H1 (cell line): ENCODE measurements at regions not wholly inside any gene's neighbourhood (a gene's known extent, or its start where the extent isn't known, plus 50 kb on each side); places are given as distances from the start of the nearest gene placed in this dataset.

Experiments used
- SIX5 ChIP-seq: IDR thresholded peaks from 2 replicates; pipeline ENCODE4 v1.6.1; 2011; ENCODE audit warnings: mild to moderate bottlenecking, low read depth, low read length
- TEAD4 ChIP-seq: IDR thresholded peaks from 2 replicates; pipeline ENCODE4 v1.6.1; 2012; ENCODE audit warnings: low read depth, low read length, inconsistent platforms, mixed read lengths
- TF ChIP-seq, protein P1 (sequence below): IDR thresholded peaks from 2 replicates; pipeline ENCODE4 v1.6.1; 2012; ENCODE audit warnings: inconsistent platforms

DNA sequence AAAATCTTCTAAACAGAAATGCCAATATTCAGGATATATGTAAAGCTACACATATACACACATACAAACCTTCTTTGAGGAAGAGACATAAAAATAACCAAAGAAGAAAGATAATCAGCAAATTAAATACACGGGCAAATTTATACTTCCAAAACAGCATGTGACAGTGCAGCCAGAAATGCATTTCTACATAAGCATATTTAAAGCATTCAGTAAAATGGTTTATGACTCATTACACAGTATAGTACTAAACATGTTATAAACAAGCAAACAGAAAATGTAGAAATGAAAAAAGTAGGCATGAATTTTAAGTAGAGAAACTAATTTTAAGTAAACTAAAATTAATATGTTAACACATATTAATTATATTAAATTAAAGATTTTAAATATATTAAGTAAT, 1717.2 kb downstream of the OTOL1 start (continued):
- TF ChIP-seq, protein P1, sequence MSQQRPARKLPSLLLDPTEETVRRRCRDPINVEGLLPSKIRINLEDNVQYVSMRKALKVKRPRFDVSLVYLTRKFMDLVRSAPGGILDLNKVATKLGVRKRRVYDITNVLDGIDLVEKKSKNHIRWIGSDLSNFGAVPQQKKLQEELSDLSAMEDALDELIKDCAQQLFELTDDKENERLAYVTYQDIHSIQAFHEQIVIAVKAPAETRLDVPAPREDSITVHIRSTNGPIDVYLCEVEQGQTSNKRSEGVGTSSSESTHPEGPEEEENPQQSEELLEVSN: no peak
- TF ChIP-seq SIX5 (no peak), TEAD4 (no peak)
